Right lobe of liver (tissue), 6 donors: ENCODE measurements at regions not wholly inside any gene's neighbourhood (a gene's known extent, or its start where the extent isn't known, plus 50 kb on each side); places are given as distances from the start of the nearest gene placed in this dataset.

Experiments used
- ATAC-seq, 4 donors: fragments of 200-7000 bp; cut with Tn5 transposase; one replicate each; pipeline ENCODE4 v1.9.1; 2020; ENCODE audit warnings: mild to moderate bottlenecking in 4 of 4, moderate library complexity in 4 of 4
- DNase-seq, 3 donors: peaks; one replicate each; pipeline ENCODE4 v3.0.0-alpha.2; 2020
- H3K27ac ChIP-seq, 3 donors: fragments of 200-600 bp; one replicate each; pipeline ENCODE4 v1.8.0; 2022
- H3K27me3 ChIP-seq, 2 donors: fragments of 200-600 bp; one replicate each; pipeline ENCODE4 v1.8.0; 2022
- H3K36me3 ChIP-seq, 4 donors: fragments of 200-600 bp; sonication (generic) in 1 of 4; one replicate each; pipeline versions ENCODE4 v1.5.1 to v1.8.0; 2017 to 2022; ENCODE audit warnings: control low read depth in 1 of 4
- H3K4me1 ChIP-seq, 4 donors: fragments of 200-600 bp; sonication (generic) in 1 of 4; one replicate each; pipeline versions ENCODE4 v1.5.1 to v1.8.0; 2017 to 2022; ENCODE audit warnings: control low read depth in 1 of 4
- H3K4me3 ChIP-seq, 3 donors: fragments of 200-600 bp; one replicate each; pipeline ENCODE4 v1.8.0; 2022
- H3K9me3 ChIP-seq, 4 donors: fragments of 200-600 bp; sonication (generic) in 1 of 4; one replicate each; pipeline versions ENCODE4 v1.5.1 to v1.8.0; 2017 to 2022; ENCODE audit warnings: control low read depth in 1 of 4
- POLR2A ChIP-seq: fragments of 450-650 bp; IDR thresholded peaks from one replicate; pipeline ENCODE4 v1.6.1; 2017; ENCODE audit warnings: antibody characterized with exemption, mild to moderate bottlenecking
- WGBS: methylation state at CpG from one replicate; pipeline ENCODE4 v1.1.6; 2018; ENCODE audit warnings: low coverage, low lambda C conversion rate; ENCODE audit not compliant: insufficient coverage; ENCODE audit errors: missing lambda C conversion rate; 5-methylcytosine and 5-hydroxymethylcytosine counted together
- intact Hi-C, 2 donors: fragments of 100-400 bp; cut with DNase I; formaldehyde crosslinking; loops; one replicate each; pipeline versions ENCODE4 v1.11.2 to v1.14.1; 2022
- TF ChIP-seq, protein P1 (sequence below), 4 donors: fragments of 200-600 bp in 3 of 4; fragments of 450-650 bp in 1 of 4; IDR thresholded peaks; one replicate each; pipeline versions ENCODE4 v1.5.1 to v1.8.0; 2016 to 2022; ENCODE audit warnings: antibody characterized with exemption in 4 of 4, mild to moderate bottlenecking in 2 of 4
- donor health status: DM: no; HTN: yes; CAD: no.
- donor health status: DM: no; HTN: no; CAD: no.
- donor health status: DM: no; HTN: no; CAD: no.
- donor health status: DM: no; HTN: yes; CAD: no.
- donor health status: DM: no; HTN: yes; CAD: no.

DNA sequence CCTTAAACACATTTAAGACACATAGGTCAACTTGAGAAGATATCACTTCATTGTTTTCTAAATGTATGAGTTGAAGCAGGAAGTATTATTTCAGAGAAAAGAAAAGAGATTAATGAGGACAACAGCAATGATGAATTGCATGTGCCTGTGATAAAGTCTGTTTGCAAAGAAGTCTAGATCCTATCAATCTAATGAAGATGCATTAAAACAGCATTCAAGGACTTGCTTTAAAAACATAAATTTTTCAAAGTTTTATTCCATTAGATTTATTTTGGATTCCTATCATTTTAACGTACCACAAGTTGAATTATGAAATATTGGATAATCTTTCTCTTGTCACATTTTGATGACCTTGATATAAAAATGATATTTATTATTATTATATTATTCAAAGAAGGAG is 642.5 kb upstream of the CCDC54 start:
- WGBS = 53% methylated on average over 1 of the region's 1 CpG
- TF ChIP-seq, protein P1, sequence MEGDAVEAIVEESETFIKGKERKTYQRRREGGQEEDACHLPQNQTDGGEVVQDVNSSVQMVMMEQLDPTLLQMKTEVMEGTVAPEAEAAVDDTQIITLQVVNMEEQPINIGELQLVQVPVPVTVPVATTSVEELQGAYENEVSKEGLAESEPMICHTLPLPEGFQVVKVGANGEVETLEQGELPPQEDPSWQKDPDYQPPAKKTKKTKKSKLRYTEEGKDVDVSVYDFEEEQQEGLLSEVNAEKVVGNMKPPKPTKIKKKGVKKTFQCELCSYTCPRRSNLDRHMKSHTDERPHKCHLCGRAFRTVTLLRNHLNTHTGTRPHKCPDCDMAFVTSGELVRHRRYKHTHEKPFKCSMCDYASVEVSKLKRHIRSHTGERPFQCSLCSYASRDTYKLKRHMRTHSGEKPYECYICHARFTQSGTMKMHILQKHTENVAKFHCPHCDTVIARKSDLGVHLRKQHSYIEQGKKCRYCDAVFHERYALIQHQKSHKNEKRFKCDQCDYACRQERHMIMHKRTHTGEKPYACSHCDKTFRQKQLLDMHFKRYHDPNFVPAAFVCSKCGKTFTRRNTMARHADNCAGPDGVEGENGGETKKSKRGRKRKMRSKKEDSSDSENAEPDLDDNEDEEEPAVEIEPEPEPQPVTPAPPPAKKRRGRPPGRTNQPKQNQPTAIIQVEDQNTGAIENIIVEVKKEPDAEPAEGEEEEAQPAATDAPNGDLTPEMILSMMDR (IDR thresholded peaks at IDR 0.05) = no peak
- no peak for TF ChIP-seq POLR2A
- Histone ChIP-seq H3K4me3 (no peak overlapping the region), H3K27ac (no peak overlapping the region), H3K9me3 (no peaks in the 10 kb centered on the region), H3K27me3 (no peaks in the 10 kb centered on the region), H3K4me1 (no peaks in the 10 kb centered on the region), H3K36me3 (no peaks in the 10 kb centered on the region)
- no peak for DNase-seq
- no peak for ATAC-seq
- intact Hi-C loops = no loop called here

DNA sequence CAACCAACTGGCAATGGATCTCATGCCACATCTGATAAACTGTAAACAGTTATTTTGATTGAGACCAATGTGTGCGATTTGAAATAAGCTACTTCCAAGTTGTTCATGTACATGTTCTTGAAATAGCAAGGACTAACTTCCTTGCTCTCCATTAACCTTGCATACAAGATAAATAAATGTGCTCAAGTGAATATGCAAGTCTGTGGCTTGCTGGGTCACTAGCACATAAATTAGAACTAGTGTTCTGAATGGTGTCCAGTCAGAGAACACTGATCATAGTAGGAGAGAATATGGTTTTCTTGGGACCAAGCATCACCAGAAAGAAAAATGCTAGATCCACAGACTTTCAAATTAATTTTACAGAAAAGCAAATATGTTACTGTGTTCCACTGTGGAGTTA is 640.0 kb upstream of the CCDC54 start:
- Histone ChIP-seq H3K4me1 (no peaks in the 10 kb centered on the region), H3K27me3 (no peaks in the 10 kb centered on the region), H3K4me3 (no peak overlapping the region), H3K27ac (no peak overlapping the region), H3K9me3 (no peaks in the 10 kb centered on the region), H3K36me3 (no peaks in the 10 kb centered on the region)
- intact Hi-C loops = no loop called here
- TF ChIP-seq POLR2A = no peak
- TF ChIP-seq, protein P1 (IDR thresholded peaks at IDR 0.05) = no peak
- ATAC-seq (no peak), DNase-seq (no peak)
- 82% methylated on average over 1 of the region's 1 CpG for WGBS

DNA sequence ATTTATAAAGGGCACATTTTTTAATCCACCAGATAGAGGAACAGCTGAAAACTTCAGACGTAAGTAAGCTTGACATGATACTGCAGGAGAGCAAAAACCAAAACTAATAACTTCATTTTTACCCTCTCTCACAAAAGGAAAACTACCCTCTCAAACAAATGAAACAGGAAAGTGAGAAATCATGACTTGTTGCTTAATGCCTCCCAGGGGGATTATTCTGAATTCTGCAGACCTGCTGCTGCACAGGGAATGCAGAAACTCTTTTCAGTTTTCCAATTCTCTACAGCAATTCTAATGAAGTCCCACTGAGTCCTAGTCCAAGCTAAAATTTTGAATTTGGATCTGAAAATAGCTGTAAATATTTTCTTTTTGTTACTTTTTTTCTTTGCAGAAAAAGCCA is 637.1 kb upstream of the CCDC54 start:
- Histone ChIP-seq H3K27ac (no peak overlapping the region), H3K36me3 (no peaks in the 10 kb centered on the region), H3K4me3 (no peak overlapping the region), H3K9me3 (no peaks in the 10 kb centered on the region), H3K4me1 (no peaks in the 10 kb centered on the region), H3K27me3 (no peaks in the 10 kb centered on the region)
- intact Hi-C loops = no loop called here
- 26% methylated on average over 1 of the region's 1 CpG for WGBS
- ATAC-seq (no peak), DNase-seq (no peak)
- no peak for TF ChIP-seq POLR2A
- TF ChIP-seq, protein P1 (IDR thresholded peaks at IDR 0.05) = no peak

DNA sequence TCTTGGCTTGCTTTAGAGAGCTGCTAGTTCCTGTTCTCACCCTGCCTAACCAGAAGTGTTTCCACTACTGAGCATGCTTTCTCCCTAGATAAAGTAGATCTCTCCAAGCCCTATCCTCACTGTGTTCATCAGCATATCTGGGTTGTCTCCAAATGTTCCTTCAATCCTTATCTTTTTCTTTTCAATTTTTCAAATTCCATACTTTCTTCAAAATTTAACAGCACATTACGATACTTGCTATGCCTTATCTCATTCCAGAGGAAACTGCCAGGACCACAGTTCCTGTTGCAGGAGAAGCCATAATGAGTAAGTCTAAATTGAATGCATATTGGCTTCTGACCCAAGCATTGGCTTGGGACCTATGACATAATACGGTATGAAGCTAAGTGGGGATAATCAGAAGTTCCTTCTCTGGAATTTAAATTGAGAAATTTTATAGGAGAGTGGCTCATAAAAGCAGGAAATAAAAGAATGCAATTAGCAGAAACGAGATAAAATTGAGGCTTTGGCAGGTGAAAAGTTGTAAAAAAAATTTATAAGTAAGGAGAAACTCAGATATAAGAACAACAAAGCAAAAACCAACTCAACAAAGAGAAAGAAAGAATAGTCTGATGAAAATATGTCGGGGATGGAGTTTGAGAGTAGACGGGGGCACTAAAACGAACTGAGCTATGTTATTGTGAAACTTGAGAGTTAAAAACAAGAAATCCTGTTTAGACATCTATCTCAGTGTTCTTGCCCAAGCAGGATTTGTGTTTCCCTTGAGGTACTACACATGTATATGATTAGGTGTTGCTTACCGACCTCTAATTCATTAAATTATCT is 631.7 kb upstream of the CCDC54 start:
- WGBS = 43% methylated on average over 7 of the region's 7 CpGs
- no peak for ATAC-seq
- Histone ChIP-seq H3K4me3 (no peak overlapping the region), H3K27ac (no peak overlapping the region), H3K27me3 (no peaks in the 10 kb centered on the region), H3K4me1 (no peaks in the 10 kb centered on the region), H3K9me3 (no peaks in the 10 kb centered on the region), H3K36me3 (no peaks in the 10 kb centered on the region)
- TF ChIP-seq, protein P1 (IDR thresholded peaks at IDR 0.05) = no peak
- no peak for TF ChIP-seq POLR2A
- intact Hi-C loops = no loop called here
- DNase-seq = no peak
